ENCODE measurements at regions not wholly inside any gene's neighbourhood (a gene's known extent, or its start where the extent isn't known, plus 50 kb on each side); places are given as distances from the start of the nearest gene placed in this dataset.

DNA sequence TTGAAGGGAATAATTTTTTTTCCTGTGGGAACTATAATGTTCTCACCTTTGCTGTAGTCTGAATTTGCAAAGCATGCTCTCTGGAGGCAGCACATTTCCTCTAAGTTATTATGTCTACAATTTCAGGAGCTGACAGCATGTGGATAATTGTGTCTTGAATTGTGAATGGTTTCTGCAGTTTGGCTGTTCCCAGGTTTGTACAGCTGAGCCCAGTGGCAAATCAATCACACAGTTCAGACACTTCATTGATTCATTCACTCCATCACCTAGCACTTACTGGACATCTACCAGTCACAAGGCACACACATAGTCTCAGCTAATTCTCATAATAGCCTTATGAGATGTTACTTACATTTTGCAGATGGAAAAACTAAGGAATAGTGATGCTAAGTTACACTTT is 219.0 kb upstream of the ROPN1 start:
- Histone ChIP-seq H3K27ac (ENCODE audit: low read depth, low read length, severe bottlenecking) (no peak overlapping the region), H3K4me3 (ENCODE audit: extremely low read depth, insufficient read depth, low read length, poor library complexity, severe bottlenecking) (no peak overlapping the region), H3K9me3 (ENCODE audit: control insufficient read depth, low read length) (no peaks in the 10 kb centered on the region), H3K36me3 (ENCODE audit: control insufficient read depth, insufficient read depth, low read length) (no peaks in the 10 kb centered on the region), H3K4me1 (ENCODE audit: control insufficient read depth, insufficient read depth, low read length, poor library complexity, severe bottlenecking) (no peaks in the 10 kb centered on the region)

DNA sequence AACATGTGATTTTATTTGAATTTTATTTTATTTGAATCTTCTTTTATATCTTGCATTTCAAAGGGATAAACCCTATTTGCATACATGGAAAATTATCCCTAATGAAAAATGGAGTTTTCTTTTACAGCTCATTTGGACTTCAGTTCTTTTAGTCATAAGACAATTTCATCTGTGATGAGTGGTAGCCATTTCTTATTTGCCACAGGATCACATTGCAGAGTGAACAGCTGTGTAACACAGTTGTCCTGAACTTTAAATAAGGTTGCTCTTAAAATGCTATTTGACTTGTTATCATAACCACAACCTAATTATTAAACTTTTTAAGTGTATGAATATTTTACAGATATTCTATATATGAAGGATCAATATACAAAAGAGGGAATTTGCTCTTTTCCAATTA is 221.7 kb upstream of the ROPN1 start:
- H3K27ac ChIP-seq (ENCODE audit: low read depth, low read length, severe bottlenecking), result no peak overlapping the region
- no peaks in the 10 kb centered on the region for H3K9me3 ChIP-seq (ENCODE audit: control insufficient read depth, low read length)
- H3K36me3 ChIP-seq (ENCODE audit: control insufficient read depth, insufficient read depth, low read length), result no peaks in the 10 kb centered on the region

DNA sequence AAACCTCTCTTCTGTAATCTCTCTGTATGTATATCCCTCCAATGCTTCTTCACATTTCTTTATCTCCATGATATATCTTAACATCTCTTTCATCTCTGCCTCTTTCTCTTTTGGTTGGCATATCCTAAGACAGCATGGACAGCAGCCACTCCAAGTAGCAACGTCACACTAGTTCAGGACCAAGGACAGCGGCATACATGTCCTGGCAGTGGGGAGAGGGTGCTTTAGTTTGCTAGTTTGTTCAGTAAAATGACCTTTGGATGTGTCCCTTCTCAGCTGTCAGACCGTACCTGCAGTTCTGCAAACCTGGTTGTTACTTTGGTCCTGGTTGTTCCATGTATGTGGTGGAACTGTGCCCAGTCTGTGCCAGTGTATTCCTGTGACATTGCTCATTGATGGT is 225.6 kb upstream of the ROPN1 start:
- Histone ChIP-seq H3K4me1 (ENCODE audit: control insufficient read depth, insufficient read depth, low read length, poor library complexity, severe bottlenecking) (peaks cover 3% of the 10 kb centered on the region), H3K36me3 (ENCODE audit: control insufficient read depth, insufficient read depth, low read length) (no peaks in the 10 kb centered on the region), H3K9me3 (ENCODE audit: control insufficient read depth, low read length) (no peaks in the 10 kb centered on the region), H3K4me3 (ENCODE audit: extremely low read depth, insufficient read depth, low read length, poor library complexity, severe bottlenecking) (no peak overlapping the region), H3K27ac (ENCODE audit: low read depth, low read length, severe bottlenecking) (no peak overlapping the region)
- WGBS, 2 experiments (ENCODE audit: insufficient coverage in 2 of 2), result 33 to 50% methylated on average over 1 to 2 of the region's 3 CpGs

More for the DNA sequence above, 221.7 kb upstream of the ROPN1 start:
- no peaks in the 10 kb centered on the region for H3K4me1 ChIP-seq (ENCODE audit: control insufficient read depth, insufficient read depth, low read length, poor library complexity, severe bottlenecking)
- H3K4me3 ChIP-seq (ENCODE audit: extremely low read depth, insufficient read depth, low read length, poor library complexity, severe bottlenecking), result no peak overlapping the region

DNA sequence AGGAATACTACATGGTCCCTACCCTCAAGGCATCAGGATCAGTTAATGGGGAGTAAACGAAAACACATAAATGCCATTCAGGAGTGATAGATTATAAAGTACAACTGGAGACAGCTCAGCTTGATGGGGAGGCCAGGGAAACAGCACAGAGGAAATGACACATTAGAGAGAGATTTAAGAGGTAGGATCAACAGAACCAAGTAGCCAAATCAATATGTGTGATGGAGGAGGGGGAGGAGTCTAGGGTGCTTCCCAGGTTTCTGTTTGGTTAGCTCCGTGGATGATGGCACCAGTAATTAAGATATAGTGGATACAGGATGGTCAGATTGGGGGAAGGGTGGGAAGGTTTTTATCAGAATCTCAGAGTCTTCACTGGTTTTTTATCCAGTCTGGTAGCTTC is 229.5 kb upstream of the ROPN1 start:
- H3K4me3 ChIP-seq (ENCODE audit: extremely low read depth, insufficient read depth, low read length, poor library complexity, severe bottlenecking), result no peak overlapping the region
- H3K9me3 ChIP-seq (ENCODE audit: control insufficient read depth, low read length), result no peaks in the 10 kb centered on the region
- H3K4me1 ChIP-seq (ENCODE audit: control insufficient read depth, insufficient read depth, low read length, poor library complexity, severe bottlenecking), result peaks cover 3% of the 10 kb centered on the region
- no peaks in the 10 kb centered on the region for H3K36me3 ChIP-seq (ENCODE audit: control insufficient read depth, insufficient read depth, low read length)
- H3K27ac ChIP-seq (ENCODE audit: low read depth, low read length, severe bottlenecking), result no peak overlapping the region
- WGBS, 2 experiments (ENCODE audit: insufficient coverage in 2 of 2), result 74 to 85% methylated on average over 2 of the region's 2 CpGs

DNA sequence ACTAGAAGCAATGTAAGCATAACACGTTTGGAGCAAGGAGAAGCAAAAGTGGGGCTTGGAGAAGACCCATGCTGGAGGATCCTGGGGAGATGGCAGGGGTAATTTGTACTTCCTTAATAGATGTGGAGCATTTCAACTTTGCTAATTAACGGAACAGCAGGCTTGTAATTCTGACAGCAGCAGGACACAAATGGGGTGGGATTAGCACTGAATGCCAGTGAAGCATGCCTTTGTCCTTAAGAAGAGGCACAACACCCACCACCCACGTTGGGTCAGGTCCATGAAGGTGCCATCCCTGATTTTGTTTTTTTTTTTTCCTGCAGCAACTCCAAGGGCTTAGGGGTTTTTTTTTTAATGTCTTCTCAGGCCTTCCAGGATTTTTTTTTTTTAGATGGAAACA is 231.9 kb upstream of the ROPN1 start:
- Histone ChIP-seq H3K4me3 (ENCODE audit: extremely low read depth, insufficient read depth, low read length, poor library complexity, severe bottlenecking) (no peak overlapping the region), H3K27ac (ENCODE audit: low read depth, low read length, severe bottlenecking) (no peak overlapping the region), H3K36me3 (ENCODE audit: control insufficient read depth, insufficient read depth, low read length) (no peaks in the 10 kb centered on the region), H3K4me1 (ENCODE audit: control insufficient read depth, insufficient read depth, low read length, poor library complexity, severe bottlenecking) (peaks cover 3% of the 10 kb centered on the region), H3K9me3 (ENCODE audit: control insufficient read depth, low read length) (peaks cover 8% of the 10 kb centered on the region)
- WGBS, 2 experiments (ENCODE audit: insufficient coverage in 2 of 2), result 32 to 41% methylated on average over 3 of the region's 3 CpGs

DNA sequence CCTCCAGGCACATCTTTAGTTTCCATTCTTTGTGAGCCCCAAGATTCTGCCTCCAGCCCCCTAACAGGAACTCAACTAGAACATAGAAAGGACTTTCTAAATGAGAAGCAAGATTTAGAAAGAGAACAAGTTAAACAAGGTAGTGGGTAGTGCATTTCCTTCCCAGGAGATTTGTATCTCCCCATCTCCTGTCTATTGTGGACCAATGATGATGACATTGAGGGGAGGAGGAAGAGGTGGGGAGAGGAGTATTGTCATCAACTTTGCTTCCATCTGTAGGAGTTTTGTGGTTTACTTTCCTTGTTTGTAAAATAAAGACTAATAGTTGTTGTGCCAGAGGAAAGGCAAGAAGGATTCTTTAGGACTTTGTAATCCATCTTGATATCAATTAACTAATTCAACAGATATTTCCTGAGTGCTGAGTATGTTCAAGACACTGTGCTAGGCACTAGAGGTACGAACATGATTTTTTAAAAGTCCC is 235.3 kb upstream of the ROPN1 start:
- Histone ChIP-seq H3K9me3 (ENCODE audit: control insufficient read depth, low read length) (peaks cover 8% of the 10 kb centered on the region), H3K27ac (ENCODE audit: low read depth, low read length, severe bottlenecking) (no peak overlapping the region), H3K36me3 (ENCODE audit: control insufficient read depth, insufficient read depth, low read length) (no peaks in the 10 kb centered on the region), H3K4me1 (ENCODE audit: control insufficient read depth, insufficient read depth, low read length, poor library complexity, severe bottlenecking) (no peaks in the 10 kb centered on the region), H3K4me3 (ENCODE audit: extremely low read depth, insufficient read depth, low read length, poor library complexity, severe bottlenecking) (no peak overlapping the region)
- WGBS, 2 experiments (ENCODE audit: insufficient coverage in 2 of 2), result no CpG with 5 or more reads among the region's 1 CpG

DNA sequence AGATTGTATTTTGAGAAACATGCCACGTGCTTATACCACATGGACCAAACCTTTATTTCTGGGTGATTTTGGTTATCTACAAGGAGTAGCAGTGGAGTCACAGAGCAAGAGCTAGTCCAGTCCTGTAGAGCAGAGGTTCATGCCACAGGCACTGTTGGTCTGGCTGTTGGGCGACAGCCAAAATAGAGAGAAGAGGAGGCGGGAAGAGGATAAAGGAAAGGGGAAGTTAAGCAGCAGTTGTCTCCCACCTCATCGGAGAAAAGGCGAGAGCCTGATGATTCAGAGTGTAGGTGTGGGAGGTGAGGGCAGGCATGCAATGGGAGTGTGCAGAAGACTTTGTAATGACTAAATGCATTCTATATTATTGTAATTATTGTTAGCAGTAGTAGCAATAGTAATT is 237.5 kb upstream of the ROPN1 start:
- Histone ChIP-seq H3K36me3 (ENCODE audit: control insufficient read depth, insufficient read depth, low read length) (no peaks in the 10 kb centered on the region), H3K4me1 (ENCODE audit: control insufficient read depth, insufficient read depth, low read length, poor library complexity, severe bottlenecking) (no peaks in the 10 kb centered on the region), H3K9me3 (ENCODE audit: control insufficient read depth, low read length) (peaks cover 8% of the 10 kb centered on the region), H3K27ac (ENCODE audit: low read depth, low read length, severe bottlenecking) (no peak overlapping the region), H3K4me3 (ENCODE audit: extremely low read depth, insufficient read depth, low read length, poor library complexity, severe bottlenecking) (no peak overlapping the region)
- 87 to 96% methylated on average over 5 of the region's 5 CpGs for WGBS, 2 experiments (ENCODE audit: insufficient coverage in 2 of 2)

DNA sequence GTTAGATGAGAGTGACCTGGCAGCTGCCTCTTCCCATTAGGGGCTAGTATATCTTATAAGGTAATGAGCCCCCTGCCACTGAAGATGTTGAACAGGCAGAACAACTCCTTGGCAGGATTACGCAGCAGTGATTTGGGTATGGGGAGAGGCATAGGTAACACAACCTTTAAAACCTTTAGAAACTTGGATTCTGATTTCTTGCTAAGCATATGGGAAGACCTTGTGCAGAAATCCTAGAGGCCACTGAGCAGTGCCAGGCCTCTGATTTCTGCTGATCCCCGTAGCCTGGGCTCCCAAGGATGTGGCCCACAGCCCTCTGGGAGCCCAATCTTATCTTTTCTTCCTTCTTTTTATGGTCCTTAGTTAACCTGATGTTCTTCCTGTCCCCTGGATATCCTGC is 237.9 kb upstream of the ROPN1 start:
- Histone ChIP-seq H3K27ac (ENCODE audit: low read depth, low read length, severe bottlenecking) (no peak overlapping the region), H3K4me1 (ENCODE audit: control insufficient read depth, insufficient read depth, low read length, poor library complexity, severe bottlenecking) (no peaks in the 10 kb centered on the region), H3K36me3 (ENCODE audit: control insufficient read depth, insufficient read depth, low read length) (no peaks in the 10 kb centered on the region), H3K9me3 (ENCODE audit: control insufficient read depth, low read length) (peaks cover 8% of the 10 kb centered on the region), H3K4me3 (ENCODE audit: extremely low read depth, insufficient read depth, low read length, poor library complexity, severe bottlenecking) (no peak overlapping the region)
- WGBS, 2 experiments (ENCODE audit: insufficient coverage in 2 of 2), result 90 to 100% methylated on average over 1 to 2 of the region's 2 CpGs

DNA sequence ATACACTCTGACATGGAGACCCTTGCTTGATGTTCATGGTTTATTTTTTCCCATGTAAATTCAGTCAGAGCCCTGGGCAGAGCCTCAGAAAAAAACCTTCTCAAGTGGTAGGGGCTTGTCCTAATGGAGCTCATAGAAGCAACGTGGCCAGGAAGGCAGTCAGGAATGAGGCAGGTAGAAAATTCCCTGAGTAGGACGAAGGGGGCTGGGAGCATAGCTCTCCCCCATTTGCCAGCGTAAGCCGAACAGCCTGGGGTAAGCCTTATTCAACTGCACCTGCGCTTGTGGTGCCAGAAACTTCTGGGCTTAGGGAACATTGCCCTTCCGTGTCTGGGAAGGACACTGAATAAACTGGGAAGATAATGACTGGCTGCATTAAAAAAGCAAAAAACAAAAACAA is 238.5 kb upstream of the ROPN1 start:
- Histone ChIP-seq H3K27ac (ENCODE audit: low read depth, low read length, severe bottlenecking) (no peak overlapping the region), H3K36me3 (ENCODE audit: control insufficient read depth, insufficient read depth, low read length) (no peaks in the 10 kb centered on the region), H3K4me3 (ENCODE audit: extremely low read depth, insufficient read depth, low read length, poor library complexity, severe bottlenecking) (no peak overlapping the region), H3K9me3 (ENCODE audit: control insufficient read depth, low read length) (peaks cover 8% of the 10 kb centered on the region), H3K4me1 (ENCODE audit: control insufficient read depth, insufficient read depth, low read length, poor library complexity, severe bottlenecking) (no peaks in the 10 kb centered on the region)
- 74 to 88% methylated on average over 3 to 5 of the region's 6 CpGs for WGBS, 2 experiments (ENCODE audit: insufficient coverage in 2 of 2)

DNA sequence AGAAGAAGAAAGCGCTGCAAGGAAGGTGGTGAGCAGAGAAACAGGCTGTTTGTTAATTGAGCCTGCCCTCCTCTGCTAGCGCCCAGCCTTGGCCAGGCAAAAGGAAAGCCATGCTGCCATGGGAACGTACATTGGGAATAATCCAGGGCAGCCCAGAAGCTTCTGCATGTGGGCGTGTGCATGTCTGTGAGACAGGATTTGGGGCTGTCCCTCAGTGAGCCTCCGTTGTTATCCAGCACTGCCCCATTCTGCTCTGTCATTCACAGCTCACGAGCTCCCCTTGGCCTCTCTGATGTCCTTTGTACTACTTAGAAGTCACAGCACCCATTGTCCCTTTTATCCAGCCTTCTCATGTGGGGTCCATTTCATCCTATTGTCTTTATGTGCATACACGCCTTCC is 239.1 kb upstream of the ROPN1 start:
- peaks cover 8% of the 10 kb centered on the region for H3K9me3 ChIP-seq (ENCODE audit: control insufficient read depth, low read length)
- H3K4me1 ChIP-seq (ENCODE audit: control insufficient read depth, insufficient read depth, low read length, poor library complexity, severe bottlenecking), result no peaks in the 10 kb centered on the region
- 76 to 89% methylated on average over 7 of the region's 7 CpGs for WGBS, 2 experiments (ENCODE audit: insufficient coverage in 2 of 2)
- no peak overlapping the region for H3K27ac ChIP-seq (ENCODE audit: low read depth, low read length, severe bottlenecking)
- no peaks in the 10 kb centered on the region for H3K36me3 ChIP-seq (ENCODE audit: control insufficient read depth, insufficient read depth, low read length)
- no peak overlapping the region for H3K4me3 ChIP-seq (ENCODE audit: extremely low read depth, insufficient read depth, low read length, poor library complexity, severe bottlenecking)

DNA sequence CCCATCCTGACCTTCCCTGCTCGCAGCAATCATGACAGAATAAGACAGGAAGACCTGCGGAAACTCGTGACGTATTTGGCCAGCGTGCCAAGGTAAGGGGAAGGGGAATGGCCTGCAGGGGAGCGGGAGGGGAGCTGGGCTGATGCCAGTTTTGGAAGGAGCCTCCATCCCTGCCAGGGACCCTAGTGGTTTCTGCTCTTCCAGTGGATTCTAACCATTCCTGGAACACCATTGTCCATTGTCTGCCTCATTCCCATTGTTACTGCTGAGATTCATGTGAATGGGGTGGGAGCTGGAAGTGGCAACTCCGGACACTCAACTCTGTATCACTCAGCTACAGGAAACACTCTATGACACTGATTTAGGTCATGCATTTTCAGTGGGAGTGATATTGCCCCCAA is 242.9 kb upstream of the ROPN1 start:
- H3K9me3 ChIP-seq (ENCODE audit: control insufficient read depth, low read length), result no peaks in the 10 kb centered on the region
- no peaks in the 10 kb centered on the region for H3K4me1 ChIP-seq (ENCODE audit: control insufficient read depth, insufficient read depth, low read length, poor library complexity, severe bottlenecking)
- H3K36me3 ChIP-seq (ENCODE audit: control insufficient read depth, insufficient read depth, low read length), result no peaks in the 10 kb centered on the region
- 93 to 95% methylated on average over 4 to 5 of the region's 7 CpGs for WGBS, 2 experiments (ENCODE audit: insufficient coverage in 2 of 2)
- no peak overlapping the region for H3K27ac ChIP-seq (ENCODE audit: low read depth, low read length, severe bottlenecking)
- no peak overlapping the region for H3K4me3 ChIP-seq (ENCODE audit: extremely low read depth, insufficient read depth, low read length, poor library complexity, severe bottlenecking)

DNA sequence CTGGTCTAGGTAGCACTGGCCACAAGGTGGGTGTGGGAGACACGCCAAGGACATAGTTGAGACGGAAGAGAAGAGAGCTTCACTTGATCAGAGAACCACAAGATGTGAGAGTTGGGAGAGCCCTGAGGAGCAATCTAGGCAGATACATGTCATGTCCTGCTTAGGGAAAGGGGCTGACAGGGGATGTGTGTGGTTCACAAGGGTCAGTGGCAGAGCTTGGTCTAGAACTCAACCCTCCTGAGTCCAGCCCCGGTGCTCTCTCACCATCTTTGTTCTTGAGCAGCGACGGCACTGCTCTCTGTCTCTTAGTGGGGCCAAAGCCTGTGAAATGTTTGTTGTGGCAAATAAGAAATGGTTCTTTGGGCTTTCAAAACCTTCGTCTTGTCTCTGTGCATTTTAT is 243.5 kb upstream of the ROPN1 start:
- 96 to 99% methylated on average over 4 to 6 of the region's 6 CpGs for WGBS, 2 experiments (ENCODE audit: insufficient coverage in 2 of 2)
- no peaks in the 10 kb centered on the region for H3K36me3 ChIP-seq (ENCODE audit: control insufficient read depth, insufficient read depth, low read length)
- no peaks in the 10 kb centered on the region for H3K4me1 ChIP-seq (ENCODE audit: control insufficient read depth, insufficient read depth, low read length, poor library complexity, severe bottlenecking)
- H3K4me3 ChIP-seq (ENCODE audit: extremely low read depth, insufficient read depth, low read length, poor library complexity, severe bottlenecking), result no peak overlapping the region
- no peaks in the 10 kb centered on the region for H3K9me3 ChIP-seq (ENCODE audit: control insufficient read depth, low read length)
- H3K27ac ChIP-seq (ENCODE audit: low read depth, low read length, severe bottlenecking), result no peak overlapping the region

Measured in mesodermal cell (in vitro differentiated cells).